ENCODE measurements at regions not wholly inside any gene's neighbourhood (a gene's known extent, or its start where the extent isn't known, plus 50 kb on each side); places are given as distances from the start of the nearest gene placed in this dataset.

DNA sequence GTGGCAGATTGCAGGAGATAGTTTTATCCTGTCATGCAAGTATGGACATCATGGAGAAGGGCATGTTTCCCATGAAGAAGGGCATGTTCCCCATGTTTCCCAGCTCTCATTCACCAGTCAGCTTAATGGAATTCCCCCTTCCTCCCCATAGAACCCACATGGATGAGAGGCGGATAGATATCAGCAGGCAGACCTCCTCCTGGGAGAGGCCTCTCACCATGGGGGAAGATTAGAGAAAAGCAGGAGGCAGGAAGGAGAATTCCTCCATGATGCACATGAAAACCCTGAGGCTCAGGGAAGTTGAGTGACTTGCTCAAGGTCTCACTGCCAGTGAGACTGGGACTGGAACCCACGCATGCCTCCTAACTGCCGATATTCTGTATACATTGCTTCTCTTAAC lies 92.9 kb upstream of the FOXN3 start:
- TF ChIP-seq, protein P1, sequence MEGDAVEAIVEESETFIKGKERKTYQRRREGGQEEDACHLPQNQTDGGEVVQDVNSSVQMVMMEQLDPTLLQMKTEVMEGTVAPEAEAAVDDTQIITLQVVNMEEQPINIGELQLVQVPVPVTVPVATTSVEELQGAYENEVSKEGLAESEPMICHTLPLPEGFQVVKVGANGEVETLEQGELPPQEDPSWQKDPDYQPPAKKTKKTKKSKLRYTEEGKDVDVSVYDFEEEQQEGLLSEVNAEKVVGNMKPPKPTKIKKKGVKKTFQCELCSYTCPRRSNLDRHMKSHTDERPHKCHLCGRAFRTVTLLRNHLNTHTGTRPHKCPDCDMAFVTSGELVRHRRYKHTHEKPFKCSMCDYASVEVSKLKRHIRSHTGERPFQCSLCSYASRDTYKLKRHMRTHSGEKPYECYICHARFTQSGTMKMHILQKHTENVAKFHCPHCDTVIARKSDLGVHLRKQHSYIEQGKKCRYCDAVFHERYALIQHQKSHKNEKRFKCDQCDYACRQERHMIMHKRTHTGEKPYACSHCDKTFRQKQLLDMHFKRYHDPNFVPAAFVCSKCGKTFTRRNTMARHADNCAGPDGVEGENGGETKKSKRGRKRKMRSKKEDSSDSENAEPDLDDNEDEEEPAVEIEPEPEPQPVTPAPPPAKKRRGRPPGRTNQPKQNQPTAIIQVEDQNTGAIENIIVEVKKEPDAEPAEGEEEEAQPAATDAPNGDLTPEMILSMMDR (conservative IDR thresholded peaks at IDR 0.05): no peak
- no peak for TF ChIP-seq EZH2 (IDR thresholded peaks at IDR 0.05; ENCODE audit: low read depth)
